ENCODE measurements at regions not wholly inside any gene's neighbourhood (a gene's known extent, or its start where the extent isn't known, plus 50 kb on each side); places are given as distances from the start of the nearest gene placed in this dataset.

GRCh38 chr9:13718086-13718485 lies 438.6 kb upstream of the MPDZ start:
- TF ChIP-seq EZH2phosphoT487 (IDR thresholded peaks at IDR 0.05; ENCODE audit: insufficient read depth, low read depth), result no peak
- TF ChIP-seq EZH2 (IDR thresholded peaks at IDR 0.05; ENCODE audit: insufficient read depth, poor library complexity, severe bottlenecking), result no peak

Data from GM23248 (cell line).